ENCODE measurements at regions not wholly inside any gene's neighbourhood (a gene's known extent, or its start where the extent isn't known, plus 50 kb on each side); places are given as distances from the start of the nearest gene placed in this dataset.

GRCh38 chr7:149683181-149683580, 90.2 kb downstream of the ZNF467 start (continued):
- TF ChIP-seq HIC2 (CRISPR knock-in tag; IDR thresholded peaks at IDR 0.05; ENCODE audit: low read depth) (no peak), CSRNP1 (CRISPR knock-in tag; IDR thresholded peaks at IDR 0.05) (no peak), ZNF34 (CRISPR knock-in tag; IDR thresholded peaks at IDR 0.05; ENCODE audit: borderline replicate concordance) (no peak), EEA1 (CRISPR knock-in tag; IDR thresholded peaks at IDR 0.05; ENCODE audit: borderline replicate concordance) (no peak), ZNF777 (CRISPR knock-in tag; IDR thresholded peaks at IDR 0.05) (no peak), BCL6 (CRISPR knock-in tag; IDR thresholded peaks at IDR 0.05) (no peak), ZNF468 (CRISPR knock-in tag; IDR thresholded peaks at IDR 0.05) (no peak), GZF1 (CRISPR knock-in tag; IDR thresholded peaks at IDR 0.05) (no peak), ZNF124 (CRISPR knock-in tag; IDR thresholded peaks at IDR 0.05) (no peak), SP1 (IDR thresholded peaks at IDR 0.05) (no peak), SP1 (CRISPR knock-in tag; IDR thresholded peaks at IDR 0.05) (no peak)

GRCh38 chr7:149682038-149682437, 91.3 kb downstream of the ZNF467 start:
- ChIA-PET CTCF (ENCODE audit: low intra/inter-chr PET ratio, low total read pairs) (no interaction called here), POLR2A (no interaction called here)
- no peak overlapping the region for H3K4me2 ChIP-seq (ENCODE audit: low read depth, low read length)
- H3K4me1 ChIP-seq (ENCODE audit: insufficient read depth, low read length), result no peaks in the 10 kb centered on the region
- in situ Hi-C loops (cut with HindIII; ENCODE audit: extremely low pct_ligation_motif_present, low pct_unique_long_range_greater_than_20kb) (no loop called here), intact Hi-C loops (cut with micrococcal nuclease; ENCODE audit: unreplicated experiment) (no loop called here)
- H2AFZ ChIP-seq (ENCODE audit: low read length), result no peak overlapping the region
- FAIRE-seq (no peak), DNase-seq (ENCODE audit: low spot score) (no peak), ATAC-seq (no peak)
- no peak overlapping the region for H3K4me3 ChIP-seq (replicated peaks in 1 of 3; ENCODE audit: insufficient read depth in 1 of 3, low read depth in 2 of 3, low read length in 3 of 3)
- no peak overlapping the region for H3K27ac ChIP-seq (ENCODE audit: extremely low read length, insufficient read depth, low read length)
- no peaks in the 10 kb centered on the region for H4K20me1 ChIP-seq (ENCODE audit: insufficient read depth, low read length)
- no peak overlapping the region for H3K9ac ChIP-seq (ENCODE audit: insufficient read depth, low read depth, low read length)
- H3K27me3 ChIP-seq (ENCODE audit: control insufficient read depth in 1 of 2, insufficient read depth in 2 of 2, low read length in 2 of 2), result no peaks in the 10 kb centered on the region; a peak in 1 of 5 replicates
- H3K9me3 ChIP-seq (ENCODE audit: low read length), result no peaks in the 10 kb centered on the region
- no peaks in the 10 kb centered on the region for H3K36me3 ChIP-seq (replicated peaks in 1 of 2; ENCODE audit: control insufficient read depth in 1 of 2, insufficient read depth in 2 of 2, low read length in 2 of 2)
- H3K79me2 ChIP-seq (ENCODE audit: insufficient read depth, low read length), result no peaks in the 10 kb centered on the region
- BruUV-seq (replicated peaks), result no TSS peak
- TF ChIP-seq ZBTB49 (CRISPR knock-in tag; IDR thresholded peaks at IDR 0.05; ENCODE audit: borderline replicate concordance), result no peak
- no peak for TF ChIP-seq ZNF510 (CRISPR knock-in tag; IDR thresholded peaks at IDR 0.05; ENCODE audit: low read depth)
- no peak for TF ChIP-seq THAP8 (CRISPR knock-in tag; IDR thresholded peaks at IDR 0.05; ENCODE audit: borderline replicate concordance)
- TF ChIP-seq NRL (CRISPR knock-in tag; IDR thresholded peaks at IDR 0.05; ENCODE audit: borderline replicate concordance), result no peak
- no peak for TF ChIP-seq LCORL (IDR thresholded peaks at IDR 0.05)
- no peak for TF ChIP-seq LCORL (CRISPR knock-in tag; IDR thresholded peaks at IDR 0.05)
- no peak for TF ChIP-seq HNRNPL (IDR thresholded peaks at IDR 0.05; ENCODE audit: low read depth, low read length)
- TF ChIP-seq ZNF564 (CRISPR knock-in tag; IDR thresholded peaks at IDR 0.05), result no peak
- TF ChIP-seq ZNF577 (CRISPR knock-in tag; IDR thresholded peaks at IDR 0.05; ENCODE audit: borderline replicate concordance, low read depth), result no peak

All from HepG2 (cell line).